ENCODE measurements at regions not wholly inside any gene's neighbourhood (a gene's known extent, or its start where the extent isn't known, plus 50 kb on each side); places are given as distances from the start of the nearest gene placed in this dataset.

DNA sequence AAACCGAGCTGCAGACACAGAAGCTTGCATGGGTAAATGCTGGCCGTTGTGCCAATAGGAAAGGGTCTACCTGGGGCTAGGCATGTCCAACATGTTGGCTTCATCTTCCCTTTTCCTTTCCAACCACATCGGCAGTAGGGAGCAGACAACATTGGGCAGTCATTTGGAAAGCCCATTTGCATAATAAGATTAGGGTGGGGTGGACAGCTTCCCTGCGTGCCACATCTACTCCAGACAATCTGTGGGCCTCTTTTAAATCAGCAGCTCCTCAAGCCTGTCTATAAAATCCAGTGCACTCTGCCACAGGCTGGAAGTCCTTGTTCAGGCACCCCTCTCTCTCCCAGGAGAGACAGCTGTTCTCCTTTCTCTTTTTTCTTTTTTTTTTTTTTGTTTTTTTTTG lies 203.6 kb upstream of the KYNU start:
- TF ChIP-seq FOXP2 (optimal IDR thresholded peaks at IDR 0.05; ENCODE audit: borderline replicate concordance, extremely low read depth, extremely low read length, insufficient read depth) (no peak), SIN3A (IDR thresholded peaks at IDR 0.05; ENCODE audit: borderline replicate concordance, insufficient read depth, low read length) (no peak), POLR2AphosphoS5 (IDR thresholded peaks at IDR 0.05; ENCODE audit: low read depth, low read length) (no peak)
- TF ChIP-seq, protein P1, sequence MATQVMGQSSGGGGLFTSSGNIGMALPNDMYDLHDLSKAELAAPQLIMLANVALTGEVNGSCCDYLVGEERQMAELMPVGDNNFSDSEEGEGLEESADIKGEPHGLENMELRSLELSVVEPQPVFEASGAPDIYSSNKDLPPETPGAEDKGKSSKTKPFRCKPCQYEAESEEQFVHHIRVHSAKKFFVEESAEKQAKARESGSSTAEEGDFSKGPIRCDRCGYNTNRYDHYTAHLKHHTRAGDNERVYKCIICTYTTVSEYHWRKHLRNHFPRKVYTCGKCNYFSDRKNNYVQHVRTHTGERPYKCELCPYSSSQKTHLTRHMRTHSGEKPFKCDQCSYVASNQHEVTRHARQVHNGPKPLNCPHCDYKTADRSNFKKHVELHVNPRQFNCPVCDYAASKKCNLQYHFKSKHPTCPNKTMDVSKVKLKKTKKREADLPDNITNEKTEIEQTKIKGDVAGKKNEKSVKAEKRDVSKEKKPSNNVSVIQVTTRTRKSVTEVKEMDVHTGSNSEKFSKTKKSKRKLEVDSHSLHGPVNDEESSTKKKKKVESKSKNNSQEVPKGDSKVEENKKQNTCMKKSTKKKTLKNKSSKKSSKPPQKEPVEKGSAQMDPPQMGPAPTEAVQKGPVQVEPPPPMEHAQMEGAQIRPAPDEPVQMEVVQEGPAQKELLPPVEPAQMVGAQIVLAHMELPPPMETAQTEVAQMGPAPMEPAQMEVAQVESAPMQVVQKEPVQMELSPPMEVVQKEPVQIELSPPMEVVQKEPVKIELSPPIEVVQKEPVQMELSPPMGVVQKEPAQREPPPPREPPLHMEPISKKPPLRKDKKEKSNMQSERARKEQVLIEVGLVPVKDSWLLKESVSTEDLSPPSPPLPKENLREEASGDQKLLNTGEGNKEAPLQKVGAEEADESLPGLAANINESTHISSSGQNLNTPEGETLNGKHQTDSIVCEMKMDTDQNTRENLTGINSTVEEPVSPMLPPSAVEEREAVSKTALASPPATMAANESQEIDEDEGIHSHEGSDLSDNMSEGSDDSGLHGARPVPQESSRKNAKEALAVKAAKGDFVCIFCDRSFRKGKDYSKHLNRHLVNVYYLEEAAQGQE (IDR thresholded peaks at IDR 0.05; ENCODE audit: insufficient read depth in 1 of 2, low read depth in 2 of 2, low read length in 2 of 2): no peak

DNA sequence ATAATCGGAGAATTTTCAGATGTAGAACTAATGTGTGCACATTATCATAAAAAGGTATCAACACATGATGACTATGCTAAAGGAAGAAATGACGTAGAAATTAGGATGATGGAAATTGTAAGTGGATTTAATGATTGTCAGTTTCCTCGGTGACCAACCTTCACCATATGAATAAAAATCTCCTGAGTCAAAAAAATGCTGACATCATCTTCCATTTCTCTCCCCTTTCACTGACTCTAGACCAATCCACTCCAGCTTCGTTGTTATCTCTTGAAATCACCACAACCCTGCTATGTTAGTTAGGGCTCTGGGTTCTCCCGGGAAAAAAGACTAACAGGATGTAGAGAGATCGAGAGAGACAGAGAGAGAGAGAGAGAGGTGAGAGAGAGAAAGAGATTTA lies 204.8 kb upstream of the KYNU start:
- TF ChIP-seq, protein P1 (IDR thresholded peaks at IDR 0.05; ENCODE audit: insufficient read depth in 1 of 2, low read depth in 2 of 2, low read length in 2 of 2): no peak
- no peak for TF ChIP-seq TAF1 (IDR thresholded peaks at IDR 0.05; ENCODE audit: borderline replicate concordance, insufficient read depth, low read length)
- no peak for TF ChIP-seq SIN3A (IDR thresholded peaks at IDR 0.05; ENCODE audit: borderline replicate concordance, insufficient read depth, low read length)
- TF ChIP-seq FOXP2 (optimal IDR thresholded peaks at IDR 0.05; ENCODE audit: borderline replicate concordance, extremely low read depth, extremely low read length, insufficient read depth): no peak
- TF ChIP-seq POLR2AphosphoS5 (IDR thresholded peaks at IDR 0.05; ENCODE audit: low read depth, low read length): no peak

DNA sequence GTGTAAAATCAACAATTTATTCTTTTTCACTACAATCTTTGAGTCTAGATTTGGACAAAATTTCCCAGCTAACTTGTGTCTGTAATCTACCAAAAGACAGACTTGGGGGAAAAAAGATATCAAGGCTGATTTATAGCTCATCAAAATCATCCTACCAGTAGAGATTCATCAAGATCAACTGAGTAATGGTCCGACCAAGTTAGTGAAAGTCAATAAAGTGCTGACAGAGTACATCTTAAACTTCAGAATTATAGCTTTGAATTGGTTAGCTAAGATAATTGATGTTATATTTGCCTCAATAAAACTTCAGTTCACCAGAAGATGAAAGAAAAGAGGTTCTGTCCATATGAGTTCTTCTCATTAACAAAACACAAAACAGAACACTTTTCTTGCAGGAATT lies 207.1 kb upstream of the KYNU start:
- TF ChIP-seq SIN3A (IDR thresholded peaks at IDR 0.05; ENCODE audit: borderline replicate concordance, insufficient read depth, low read length) (no peak), POLR2AphosphoS5 (IDR thresholded peaks at IDR 0.05; ENCODE audit: low read depth, low read length) (no peak), FOXP2 (optimal IDR thresholded peaks at IDR 0.05; ENCODE audit: borderline replicate concordance, extremely low read depth, extremely low read length, insufficient read depth) (no peak), TAF1 (IDR thresholded peaks at IDR 0.05; ENCODE audit: borderline replicate concordance, insufficient read depth, low read length) (no peak)
- TF ChIP-seq, protein P1 (IDR thresholded peaks at IDR 0.05; ENCODE audit: insufficient read depth in 1 of 2, low read depth in 2 of 2, low read length in 2 of 2): no peak

DNA sequence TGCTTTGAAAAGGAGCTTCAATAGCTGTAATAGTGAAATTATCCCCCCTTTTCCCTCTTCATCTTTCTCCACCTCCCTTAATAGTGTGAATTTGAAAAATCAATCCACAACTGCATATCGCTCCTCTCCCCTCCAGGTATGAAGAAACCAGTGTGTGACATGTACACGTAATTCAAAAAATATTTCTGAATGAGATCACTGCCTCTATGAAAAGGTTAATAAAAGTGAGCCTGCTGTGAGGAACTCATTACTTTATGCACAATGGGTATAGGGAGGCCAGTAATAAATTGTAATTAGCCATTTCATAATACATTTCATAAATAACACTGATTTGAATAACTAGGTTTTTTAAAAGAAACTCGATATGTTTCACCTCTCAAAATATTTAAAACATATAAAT lies 209.0 kb upstream of the KYNU start:
- TF ChIP-seq SIN3A (IDR thresholded peaks at IDR 0.05; ENCODE audit: borderline replicate concordance, insufficient read depth, low read length) (no peak), FOXP2 (optimal IDR thresholded peaks at IDR 0.05; ENCODE audit: borderline replicate concordance, extremely low read depth, extremely low read length, insufficient read depth) (no peak), POLR2AphosphoS5 (IDR thresholded peaks at IDR 0.05; ENCODE audit: low read depth, low read length) (no peak)
- TF ChIP-seq, protein P1 (IDR thresholded peaks at IDR 0.05; ENCODE audit: insufficient read depth in 1 of 2, low read depth in 2 of 2, low read length in 2 of 2): no peak

DNA sequence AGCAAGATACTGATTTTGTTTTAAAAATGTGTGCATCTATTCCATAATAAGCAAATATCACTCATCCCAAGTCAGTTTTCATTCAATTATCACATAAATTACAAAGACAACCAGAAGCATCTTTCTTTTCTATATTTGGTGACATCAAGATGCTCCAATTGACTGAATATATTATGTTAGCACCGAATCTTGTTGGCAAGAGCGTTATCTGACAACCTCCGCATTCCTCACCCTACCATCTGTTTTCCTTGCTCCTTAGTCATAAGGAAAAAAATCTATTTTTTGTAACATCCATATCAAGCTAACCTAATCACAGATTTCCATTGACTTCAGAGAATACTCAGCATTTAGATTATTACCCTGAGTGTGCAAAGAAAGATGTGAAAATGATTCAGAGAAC lies 212.2 kb upstream of the KYNU start:
- TF ChIP-seq SIN3A (IDR thresholded peaks at IDR 0.05; ENCODE audit: borderline replicate concordance, insufficient read depth, low read length) (no peak), TAF1 (IDR thresholded peaks at IDR 0.05; ENCODE audit: borderline replicate concordance, insufficient read depth, low read length) (no peak), POLR2AphosphoS5 (IDR thresholded peaks at IDR 0.05; ENCODE audit: low read depth, low read length) (no peak), FOXP2 (optimal IDR thresholded peaks at IDR 0.05; ENCODE audit: borderline replicate concordance, extremely low read depth, extremely low read length, insufficient read depth) (no peak)
- TF ChIP-seq, protein P1 (IDR thresholded peaks at IDR 0.05; ENCODE audit: insufficient read depth in 1 of 2, low read depth in 2 of 2, low read length in 2 of 2): no peak
